GM18519 (cell line): ENCODE measurements at regions not wholly inside any gene's neighbourhood (a gene's known extent, or its start where the extent isn't known, plus 50 kb on each side); places are given as distances from the start of the nearest gene placed in this dataset.
"Not testable (repeated sequence)": the region's sequence is repeated elsewhere in the genome, so short reads cannot be mapped to it uniquely, and the experiment has no call there.

Experiments used
- ATAC-seq: cut with Tn5 transposase; IDR thresholded peaks from one replicate; pipeline ENCODE4 v1.9.1; 2021; ENCODE audit warnings: mild to moderate bottlenecking, moderate library complexity; ENCODE audit not compliant: unreplicated experiment, low FRiP score

- ATAC-seq = no peak
Measured at GRCh38 chr7:8809320-8809719, 375.9 kb downstream of the NXPH1 start.

- ATAC-seq = no peak
Measured at GRCh38 chr7:8817448-8818036, 384.1 kb downstream of the NXPH1 start.

GRCh38 chr7:8818406-8818805 is 385.0 kb downstream of the NXPH1 start:
- ATAC-seq = no peak

GRCh38 chr7:8822595-8822994 is 389.2 kb downstream of the NXPH1 start:
- ATAC-seq = no peak

GRCh38 chr7:8823486-8823885 is 390.1 kb downstream of the NXPH1 start:
- ATAC-seq = no peak

GRCh38 chr7:8827329-8827728 is 393.9 kb downstream of the NXPH1 start:
- no peak for ATAC-seq

GRCh38 chr7:8829100-8829499 is 395.7 kb downstream of the NXPH1 start:
- no peak for ATAC-seq

- ATAC-seq = no peak
Measured at GRCh38 chr7:8831376-8831775, 398.0 kb downstream of the NXPH1 start.

GRCh38 chr7:8833355-8833754 is 399.9 kb downstream of the NXPH1 start:
- no peak for ATAC-seq

GRCh38 chr7:8841171-8841570 is 407.8 kb downstream of the NXPH1 start:
- ATAC-seq = no peak

- ATAC-seq = no peak
Measured at GRCh38 chr7:8871716-8872115, 438.3 kb downstream of the NXPH1 start.

- no peak for ATAC-seq
Measured at GRCh38 chr7:8881916-8882315, 448.5 kb downstream of the NXPH1 start.

GRCh38 chr7:8885480-8886000 is 452.1 kb downstream of the NXPH1 start:
- no peak for ATAC-seq

GRCh38 chr7:8890346-8890745 is 456.9 kb downstream of the NXPH1 start:
- ATAC-seq = not testable (repeated sequence)

GRCh38 chr7:8893775-8894174 is 460.4 kb downstream of the NXPH1 start:
- no peak for ATAC-seq

GRCh38 chr7:8906396-8907075 is 473.1 kb downstream of the NXPH1 start:
- ATAC-seq = no peak

- no peak for ATAC-seq
Measured at GRCh38 chr7:8908889-8909288, 475.5 kb downstream of the NXPH1 start.

- no peak for ATAC-seq
Measured at GRCh38 chr7:8913682-8914081, 480.3 kb downstream of the NXPH1 start.

- no peak for ATAC-seq
Measured at GRCh38 chr7:8921807-8922206, 488.4 kb downstream of the NXPH1 start.

- ATAC-seq = no peak
Measured at GRCh38 chr7:8922726-8923125, 489.3 kb downstream of the NXPH1 start.

- no peak for ATAC-seq
Measured at GRCh38 chr7:8923164-8923806, 489.9 kb downstream of the NXPH1 start.
